GM23248 (cell line): ENCODE measurements at regions not wholly inside any gene's neighbourhood (a gene's known extent, or its start where the extent isn't known, plus 50 kb on each side); places are given as distances from the start of the nearest gene placed in this dataset.

Experiments used
- EZH2 ChIP-seq: fragments of 200-600 bp; sonication (generic); IDR thresholded peaks from 2 replicates; pipeline ENCODE4 v1.6.1; 2018; ENCODE audit warnings: antibody characterized with exemption, mild to moderate bottlenecking; ENCODE audit not compliant: insufficient read depth, poor library complexity, severe bottlenecking
- EZH2phosphoT487 ChIP-seq: fragments of 200-600 bp; sonication (generic); IDR thresholded peaks from 2 replicates; pipeline ENCODE4 v1.6.1; 2018; ENCODE audit warnings: antibody characterized with exemption, moderate library complexity, mild to moderate bottlenecking, low read depth; ENCODE audit not compliant: insufficient read depth

GRCh38 chr7:86372262-86372661 is 271.4 kb upstream of the GRM3 start:
- TF ChIP-seq EZH2: no peak
- no peak for TF ChIP-seq EZH2phosphoT487
